ENCODE measurements at regions not wholly inside any gene's neighbourhood (a gene's known extent, or its start where the extent isn't known, plus 50 kb on each side); places are given as distances from the start of the nearest gene placed in this dataset.
"Not testable (repeated sequence)": the region's sequence is repeated elsewhere in the genome, so short reads cannot be mapped to it uniquely, and the experiment has no call there.

- H3K27ac ChIP-seq: no peak overlapping the region
- DNase-seq (ENCODE audit: low spot score in 2 of 2): no peak
- no peak overlapping the region for H3K4me3 ChIP-seq
- H3K4me1 ChIP-seq: no peaks in the 10 kb centered on the region
- intact Hi-C loops (cut with DNase I): no loop called here
- TF ChIP-seq, protein P1, sequence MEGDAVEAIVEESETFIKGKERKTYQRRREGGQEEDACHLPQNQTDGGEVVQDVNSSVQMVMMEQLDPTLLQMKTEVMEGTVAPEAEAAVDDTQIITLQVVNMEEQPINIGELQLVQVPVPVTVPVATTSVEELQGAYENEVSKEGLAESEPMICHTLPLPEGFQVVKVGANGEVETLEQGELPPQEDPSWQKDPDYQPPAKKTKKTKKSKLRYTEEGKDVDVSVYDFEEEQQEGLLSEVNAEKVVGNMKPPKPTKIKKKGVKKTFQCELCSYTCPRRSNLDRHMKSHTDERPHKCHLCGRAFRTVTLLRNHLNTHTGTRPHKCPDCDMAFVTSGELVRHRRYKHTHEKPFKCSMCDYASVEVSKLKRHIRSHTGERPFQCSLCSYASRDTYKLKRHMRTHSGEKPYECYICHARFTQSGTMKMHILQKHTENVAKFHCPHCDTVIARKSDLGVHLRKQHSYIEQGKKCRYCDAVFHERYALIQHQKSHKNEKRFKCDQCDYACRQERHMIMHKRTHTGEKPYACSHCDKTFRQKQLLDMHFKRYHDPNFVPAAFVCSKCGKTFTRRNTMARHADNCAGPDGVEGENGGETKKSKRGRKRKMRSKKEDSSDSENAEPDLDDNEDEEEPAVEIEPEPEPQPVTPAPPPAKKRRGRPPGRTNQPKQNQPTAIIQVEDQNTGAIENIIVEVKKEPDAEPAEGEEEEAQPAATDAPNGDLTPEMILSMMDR (IDR thresholded peaks at IDR 0.05): no peak
- no peaks in the 10 kb centered on the region for H3K27me3 ChIP-seq
- no peaks in the 10 kb centered on the region for H3K36me3 ChIP-seq
- H3K9me3 ChIP-seq: no peaks in the 10 kb centered on the region
Observed at GRCh38 chr16:60991886-60992285, 1044.4 kb downstream of the CDH8 start.

- TF ChIP-seq, protein P1 (IDR thresholded peaks at IDR 0.05): no peak
- intact Hi-C loops (cut with DNase I): no loop called here
- Histone ChIP-seq H3K9me3 (no peaks in the 10 kb centered on the region), H3K36me3 (no peaks in the 10 kb centered on the region), H3K27ac (no peak overlapping the region), H3K4me3 (no peak overlapping the region), H3K27me3 (no peaks in the 10 kb centered on the region), H3K4me1 (no peaks in the 10 kb centered on the region)
- no peak for DNase-seq (ENCODE audit: low spot score in 2 of 2)
Observed at GRCh38 chr16:60989592-60989991, 1046.6 kb downstream of the CDH8 start.

DNA sequence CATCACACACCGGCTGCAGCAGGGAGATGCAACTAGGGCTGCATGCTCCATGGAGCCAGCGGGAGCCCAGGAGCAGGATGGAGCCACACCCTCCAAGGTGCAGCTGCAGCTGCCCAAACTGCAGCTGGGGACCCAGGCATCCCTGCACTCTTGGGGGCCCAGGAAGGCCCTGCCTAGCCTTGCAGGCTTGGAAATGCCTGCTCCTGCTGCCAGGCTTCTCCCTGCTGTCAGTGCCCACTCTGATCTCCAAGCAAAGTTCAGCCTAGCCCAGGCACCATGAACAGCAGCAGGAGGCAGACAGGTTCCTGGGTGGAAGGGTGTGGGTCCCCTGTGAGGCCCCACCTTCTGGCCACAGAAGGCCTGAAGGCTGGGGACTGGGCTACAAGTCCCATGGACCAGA, 1057.1 kb downstream of the CDH8 start:
- Histone ChIP-seq H3K27ac (no peak overlapping the region), H3K27me3 (no peaks in the 10 kb centered on the region), H3K9me3 (no peaks in the 10 kb centered on the region), H3K4me1 (no peaks in the 10 kb centered on the region), H3K36me3 (no peaks in the 10 kb centered on the region), H3K4me3 (no peak overlapping the region)
- no peak for DNase-seq (ENCODE audit: low spot score in 2 of 2)
- intact Hi-C loops (cut with DNase I): no loop called here
- TF ChIP-seq, protein P1 (IDR thresholded peaks at IDR 0.05): no peak

GRCh38 chr16:60949800-60950199, 1086.4 kb downstream of the CDH8 start:
- TF ChIP-seq, protein P1 (IDR thresholded peaks at IDR 0.05): no peak

GRCh38 chr16:60945225-60945624, 1091.0 kb downstream of the CDH8 start:
- no peaks in the 10 kb centered on the region for H3K36me3 ChIP-seq

More at GRCh38 chr16:60949800-60950199, 1086.4 kb downstream of the CDH8 start:
- DNase-seq (ENCODE audit: low spot score in 2 of 2): no peak
- Histone ChIP-seq H3K27me3 (no peaks in the 10 kb centered on the region), H3K4me1 (no peaks in the 10 kb centered on the region), H3K9me3 (no peaks in the 10 kb centered on the region), H3K4me3 (no peak overlapping the region), H3K36me3 (no peaks in the 10 kb centered on the region), H3K27ac (no peak overlapping the region)
- intact Hi-C loops (cut with DNase I): no loop called here

GRCh38 chr16:60936189-60936588, 1100.0 kb downstream of the CDH8 start:
- H3K36me3 ChIP-seq; H3K4me1 ChIP-seq; H3K9me3 ChIP-seq; DNase-seq (ENCODE audit: low spot score in 2 of 2); H3K27me3 ChIP-seq; H3K4me3 ChIP-seq; H3K27ac ChIP-seq; intact Hi-C loops (cut with DNase I): not testable (repeated sequence)

More at GRCh38 chr16:60945225-60945624, 1091.0 kb downstream of the CDH8 start:
- intact Hi-C loops (cut with DNase I): no loop called here
- Histone ChIP-seq H3K27me3 (no peaks in the 10 kb centered on the region), H3K4me3 (no peak overlapping the region), H3K27ac (no peak overlapping the region), H3K4me1 (no peaks in the 10 kb centered on the region), H3K9me3 (no peaks in the 10 kb centered on the region)
- TF ChIP-seq, protein P1 (IDR thresholded peaks at IDR 0.05): no peak
- no peak for DNase-seq (ENCODE audit: low spot score in 2 of 2)
